GM12872 (cell line): ENCODE measurements at regions not wholly inside any gene's neighbourhood (a gene's known extent, or its start where the extent isn't known, plus 50 kb on each side); places are given as distances from the start of the nearest gene placed in this dataset.

ENCODE experiments used
- CTCF ChIP-seq: IDR thresholded peaks from 3 replicates; pipeline ENCODE4 v1.5.1; 2011; ENCODE audit warnings: low read depth, mild to moderate bottlenecking, low read length, moderate library complexity; ENCODE audit not compliant: insufficient read depth

GRCh38 chr5:2946315-2946714 is 194.8 kb upstream of the IRX2 start:
- no peak for TF ChIP-seq CTCF

GRCh38 chr5:2936413-2936812 is 184.9 kb upstream of the IRX2 start:
- no peak for TF ChIP-seq CTCF

GRCh38 chr5:2929779-2930178 is 178.3 kb upstream of the IRX2 start:
- TF ChIP-seq CTCF: no peak

- no peak for TF ChIP-seq CTCF
Measured at GRCh38 chr5:2921651-2922050, 170.2 kb upstream of the IRX2 start.

- no peak for TF ChIP-seq CTCF
Measured at GRCh38 chr5:2921176-2921575, 169.7 kb upstream of the IRX2 start.

GRCh38 chr5:2920312-2920711 is 168.8 kb upstream of the IRX2 start:
- no peak for TF ChIP-seq CTCF

GRCh38 chr5:2919310-2920018 is 168.0 kb upstream of the IRX2 start:
- TF ChIP-seq CTCF: no peak
